ENCODE measurements at regions not wholly inside any gene's neighbourhood (a gene's known extent, or its start where the extent isn't known, plus 50 kb on each side); places are given as distances from the start of the nearest gene placed in this dataset.
"Not testable (repeated sequence)": the region's sequence is repeated elsewhere in the genome, so short reads cannot be mapped to it uniquely, and the experiment has no call there.

GRCh38 chr4:120200573-120201110 lies 134.0 kb upstream of the MAD2L1 start:
- not testable (repeated sequence) for DNase-seq (ENCODE audit: low read depth)

DNA sequence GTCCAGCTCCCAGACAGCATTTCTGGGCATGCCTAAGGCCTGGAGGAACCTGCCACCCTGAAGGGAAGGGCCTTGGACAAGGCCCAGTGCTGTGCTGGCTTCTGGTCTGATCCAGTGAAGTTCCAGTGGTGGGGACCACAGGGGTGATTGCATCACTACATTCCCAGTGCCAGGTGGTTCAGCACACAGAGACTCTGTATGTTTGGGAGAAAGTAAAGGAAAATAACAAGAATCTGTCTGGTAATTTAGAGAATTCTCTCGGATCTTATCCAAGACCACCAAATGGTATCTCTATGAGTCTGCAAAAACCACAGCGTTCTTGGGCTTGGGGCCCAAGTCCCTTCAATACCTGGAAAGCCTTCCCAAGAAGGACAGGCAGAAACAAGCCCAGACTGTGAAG lies 131.8 kb upstream of the MAD2L1 start:
- DNase-seq (ENCODE audit: low read depth) = peak; percentile 62

- no peak for DNase-seq (ENCODE audit: low read depth)
Observed at GRCh38 chr4:120177603-120178002, 111.0 kb upstream of the MAD2L1 start.

GRCh38 chr4:120175272-120175671 lies 108.6 kb upstream of the MAD2L1 start:
- DNase-seq (ENCODE audit: low read depth) = no peak

GRCh38 chr4:120163895-120164294 lies 97.2 kb upstream of the MAD2L1 start:
- DNase-seq (ENCODE audit: low read depth) = no peak

- no peak for DNase-seq (ENCODE audit: low read depth)
Observed at GRCh38 chr4:120158841-120159463, 92.3 kb upstream of the MAD2L1 start.

- DNase-seq (ENCODE audit: low read depth) = peak; percentile 3
Observed at GRCh38 chr4:120158046-120158445, 91.4 kb upstream of the MAD2L1 start.

DNA sequence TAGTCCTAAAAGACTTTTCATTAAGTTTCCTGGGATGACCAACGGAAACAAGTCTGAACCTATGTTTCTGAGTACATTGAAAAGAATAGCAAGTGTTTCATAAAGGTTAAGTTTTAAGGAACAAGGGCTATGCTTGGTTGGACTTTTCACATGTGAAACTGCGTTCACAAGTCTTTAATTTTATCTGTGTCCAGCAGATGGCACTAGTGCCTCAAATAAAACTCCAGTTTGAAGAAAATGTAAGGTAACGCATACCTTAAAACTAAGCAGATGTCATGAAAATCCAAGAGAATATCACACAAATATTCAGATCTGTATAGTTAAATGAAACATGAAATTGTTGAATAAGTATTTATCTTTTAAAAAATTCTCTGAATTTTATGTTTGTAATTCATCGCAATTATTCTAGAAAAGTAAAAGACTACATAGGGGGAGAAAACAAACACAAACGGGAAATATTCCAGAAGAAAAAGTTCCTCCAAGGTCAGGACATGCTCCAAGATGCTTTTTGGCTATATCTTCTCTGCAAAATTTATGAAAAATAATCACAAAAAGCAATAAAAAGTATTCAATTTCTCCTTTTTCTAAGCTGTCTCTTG lies 89.6 kb upstream of the MAD2L1 start:
- peak; percentile 77 for DNase-seq (ENCODE audit: low read depth)

DNA sequence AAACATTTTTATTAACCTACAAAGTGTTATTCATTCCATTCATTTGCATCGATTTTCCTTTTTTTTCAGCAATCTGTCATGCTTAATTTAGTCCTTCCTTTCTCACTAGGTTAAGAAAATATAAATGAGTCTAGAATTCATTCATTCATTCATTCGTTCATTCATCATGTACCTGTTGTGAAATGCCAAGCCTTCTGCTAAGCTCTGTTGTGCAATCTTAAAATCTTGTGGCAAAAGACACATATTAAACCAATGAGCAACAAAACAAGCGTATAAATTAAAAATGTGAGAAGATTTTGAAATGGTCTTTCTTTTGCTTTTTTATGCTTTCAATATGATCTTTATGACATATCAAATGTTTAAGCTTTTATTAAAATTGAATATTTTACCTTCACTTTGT lies 88.6 kb upstream of the MAD2L1 start:
- DNase-seq (ENCODE audit: low read depth) = peak; percentile 61

DNA sequence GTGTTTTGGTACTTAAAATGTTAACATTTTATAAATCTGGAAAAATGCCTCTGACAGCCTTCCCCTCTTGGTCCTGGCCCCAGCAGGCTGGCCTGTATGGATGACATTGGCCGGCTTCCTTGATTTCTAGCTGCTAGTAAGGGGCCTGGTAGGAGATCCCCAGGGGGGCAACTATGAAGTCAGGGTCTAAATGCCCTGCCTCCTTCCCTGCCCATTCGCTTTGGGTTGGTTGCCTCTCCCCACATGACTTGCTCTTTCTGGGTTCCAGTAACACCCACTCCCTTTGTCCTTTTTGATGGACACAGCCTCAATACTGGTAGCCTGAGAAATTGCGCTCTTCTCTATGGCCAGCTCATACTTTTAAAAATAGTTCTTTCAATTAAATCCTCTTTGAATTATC lies 78.0 kb upstream of the MAD2L1 start:
- DNase-seq (ENCODE audit: low read depth) = no peak

- DNase-seq (ENCODE audit: low read depth) = no peak
Observed at GRCh38 chr4:120144041-120144440, 77.4 kb upstream of the MAD2L1 start.

DNA sequence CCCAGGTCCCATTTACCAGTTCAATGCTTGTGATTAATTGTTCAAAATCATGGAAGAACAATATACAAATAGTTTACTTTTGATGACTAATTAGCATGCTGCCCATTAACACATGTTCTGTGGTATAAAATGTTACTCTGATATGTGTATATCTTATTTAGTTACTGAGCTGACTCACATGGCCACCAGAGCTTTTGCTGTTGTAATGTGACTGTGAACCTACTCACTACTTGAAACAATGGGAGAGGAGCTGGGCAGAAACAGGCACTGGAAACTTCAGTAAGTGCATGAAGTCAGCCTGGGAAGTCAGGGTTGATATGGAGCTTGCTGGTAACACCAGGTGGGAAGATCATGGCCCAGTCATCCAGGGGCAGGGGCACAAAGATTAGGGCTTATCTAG lies 72.7 kb upstream of the MAD2L1 start:
- DNase-seq (ENCODE audit: low read depth) = peak; percentile 8

GRCh38 chr4:120132935-120133334 lies 66.3 kb upstream of the MAD2L1 start:
- peak; percentile 52 for DNase-seq (ENCODE audit: low read depth)

GRCh38 chr4:120130786-120131185 lies 64.1 kb upstream of the MAD2L1 start:
- DNase-seq (ENCODE audit: low read depth) = no peak
